ENCODE measurements at regions not wholly inside any gene's neighbourhood (a gene's known extent, or its start where the extent isn't known, plus 50 kb on each side); places are given as distances from the start of the nearest gene placed in this dataset.

DNA sequence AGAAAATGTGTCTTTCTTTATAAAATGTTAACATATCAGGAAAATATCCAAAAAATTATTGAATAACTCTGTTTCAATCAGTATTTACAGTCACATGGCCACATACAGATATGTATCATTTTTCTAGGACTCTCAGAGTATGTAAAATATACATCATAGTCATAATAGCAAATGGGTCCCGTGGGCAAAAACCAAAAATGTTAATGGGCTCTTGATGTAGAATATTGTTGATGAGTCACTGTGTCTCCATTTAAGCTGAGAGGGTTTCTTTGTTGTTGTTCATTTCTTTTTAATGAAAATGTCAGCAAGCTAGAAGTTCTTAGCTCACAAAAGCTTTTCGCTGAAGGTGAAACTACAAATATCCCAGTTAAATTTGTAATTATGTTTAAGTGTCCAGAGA is 1713.1 kb upstream of the PCDH20 start:
- intact Hi-C loops (cut with DNase I) = no loop called here
- H3K27ac ChIP-seq = no peak overlapping the region
- no peak for ATAC-seq
- H3K27me3 ChIP-seq = no peaks in the 10 kb centered on the region
- H3K4me3 ChIP-seq = no peak overlapping the region
- FAIRE-seq = no peak
- H3K36me3 ChIP-seq = no peaks in the 10 kb centered on the region
- H3K9me3 ChIP-seq = no peaks in the 10 kb centered on the region
- peaks cover 0 to 4% (median 3%) of the 10 kb centered on the region in 3 donors for H3K4me1 ChIP-seq
- WGBS, 2 donors = 82 to 92% methylated on average over 2 of the region's 2 CpGs
- no peak for TF ChIP-seq CTCF (IDR thresholded peaks at IDR 0.05)
- no peak for DNase-seq

- ATAC-seq (peak in 2 of 4 donors; percentile 47), DNase-seq (no peak), FAIRE-seq (peak; percentile 57)
- Histone ChIP-seq H3K27me3 (no peaks in the 10 kb centered on the region), H3K36me3 (no peaks in the 10 kb centered on the region), H3K4me3 (no peak overlapping the region), H3K4me1 (peaks cover 0 to 4% (median 3%) of the 10 kb centered on the region in 3 donors), H3K9me3 (no peaks in the 10 kb centered on the region), H3K27ac (no peak overlapping the region)
- intact Hi-C loops (cut with DNase I) = no loop called here
- 14% methylated on average over 1 of the region's 1 CpG for WGBS, 2 donors
- TF ChIP-seq CTCF (IDR thresholded peaks at IDR 0.05) = peak in 2 of 4 donors; percentile 38 to 43
Measured at GRCh38 chr13:63124863-63125262, 1709.2 kb upstream of the PCDH20 start.

DNA sequence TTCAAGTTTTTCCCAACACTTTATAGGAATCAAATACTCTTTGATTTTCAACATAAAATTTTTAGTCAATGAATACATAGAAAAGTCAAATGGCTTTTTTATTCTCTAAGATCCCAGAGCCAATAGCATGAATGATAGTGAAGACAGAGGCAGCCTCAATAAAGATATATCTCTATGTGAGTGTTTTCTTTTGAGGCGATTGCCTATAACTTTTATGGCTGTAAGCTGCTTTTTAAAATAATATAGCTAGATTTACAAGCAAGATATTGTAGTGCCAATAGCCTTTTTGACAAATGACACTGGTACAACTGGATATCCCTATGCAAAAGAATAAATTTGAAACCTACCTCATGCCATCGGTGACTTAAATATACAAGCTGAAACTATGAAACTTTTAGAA is 1705.2 kb upstream of the PCDH20 start:
- no peak for ATAC-seq
- peaks cover 0 to 4% (median 3%) of the 10 kb centered on the region in 3 donors for H3K4me1 ChIP-seq
- H3K27me3 ChIP-seq = no peaks in the 10 kb centered on the region
- H3K9me3 ChIP-seq = no peaks in the 10 kb centered on the region
- H3K4me3 ChIP-seq = no peak overlapping the region
- WGBS, 2 donors = 88 to 90% methylated on average over 2 of the region's 2 CpGs
- intact Hi-C loops (cut with DNase I) = no loop called here
- H3K36me3 ChIP-seq = no peaks in the 10 kb centered on the region
- no peak overlapping the region for H3K27ac ChIP-seq
- no peak for DNase-seq
- no peak for FAIRE-seq
- TF ChIP-seq CTCF (IDR thresholded peaks at IDR 0.05) = no peak

DNA sequence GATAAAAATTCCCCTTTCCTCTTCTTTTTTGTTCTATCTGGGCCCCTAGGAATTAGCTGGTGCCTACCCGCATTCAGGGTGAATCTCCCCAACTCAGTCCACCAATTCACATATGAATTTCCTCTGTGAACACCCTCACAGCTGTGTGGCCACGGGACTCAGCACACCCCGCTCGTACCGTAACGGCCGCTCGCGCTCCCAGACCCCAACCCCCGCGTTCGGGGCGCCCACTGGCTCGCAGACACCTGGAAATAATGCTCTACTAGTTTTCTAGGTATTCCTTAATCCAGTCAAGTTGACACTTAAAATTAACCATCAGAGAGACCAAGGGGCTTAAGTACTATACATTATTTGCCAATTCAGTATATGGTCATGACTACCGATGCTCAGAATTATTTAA is 1702.1 kb upstream of the PCDH20 start:
- FAIRE-seq (no peak), ATAC-seq (no peak)
- TF ChIP-seq CTCF (IDR thresholded peaks at IDR 0.05) = no peak

DNA sequence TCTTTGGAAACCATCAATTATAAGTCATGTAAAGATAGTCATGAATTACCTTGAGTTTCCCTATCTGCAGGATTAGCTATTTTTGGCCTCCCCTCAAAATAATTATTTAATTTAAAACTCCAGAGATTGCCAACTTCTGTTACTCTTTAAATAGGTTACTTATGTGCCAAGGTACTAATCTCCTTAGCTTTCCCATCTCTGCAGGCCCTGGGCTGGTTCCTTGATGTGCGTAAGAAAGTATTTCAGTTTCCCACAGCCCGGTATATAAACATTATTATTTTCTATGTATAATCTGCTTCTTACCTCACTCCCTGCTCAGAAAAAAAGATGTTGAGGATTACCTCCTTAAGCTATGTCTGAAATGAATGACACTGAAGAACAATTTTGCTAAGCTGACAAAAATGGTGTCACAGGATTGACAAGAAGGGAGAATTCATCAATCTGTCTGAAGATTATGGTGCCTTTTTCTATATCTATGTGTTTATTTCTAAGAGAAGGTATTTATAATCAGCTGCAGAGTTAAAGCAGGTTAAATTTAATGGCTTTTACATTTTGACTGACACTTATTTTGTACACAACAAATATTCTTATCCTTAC is 1697.2 kb upstream of the PCDH20 start:
- Histone ChIP-seq H3K4me1 (peaks cover 0 to 8% (median 4%) of the 10 kb centered on the region in 3 donors), H3K27ac (no peak overlapping the region), H3K9me3 (no peaks in the 10 kb centered on the region), H3K36me3 (no peaks in the 10 kb centered on the region), H3K27me3 (no peaks in the 10 kb centered on the region), H3K4me3 (no peak overlapping the region)
- FAIRE-seq = no peak
- peak in 2 of 4 donors; percentile 57 to 60 for ATAC-seq
- DNase-seq = no peak
- WGBS, 2 donors = 23 to 32% methylated on average over 2 of the region's 2 CpGs
- intact Hi-C loops (cut with DNase I) = no loop called here
- TF ChIP-seq CTCF (IDR thresholded peaks at IDR 0.05) = no peak

More for the DNA sequence above, 1702.1 kb upstream of the PCDH20 start:
- H3K36me3 ChIP-seq = no peaks in the 10 kb centered on the region
- no peaks in the 10 kb centered on the region for H3K9me3 ChIP-seq
- 91 to 95% methylated on average over 15 of the region's 15 CpGs for WGBS, 2 donors
- no peak overlapping the region for H3K27ac ChIP-seq
- peaks cover 0 to 8% (median 4%) of the 10 kb centered on the region in 3 donors for H3K4me1 ChIP-seq
- no peak overlapping the region for H3K4me3 ChIP-seq
- no peak for DNase-seq
- no peaks in the 10 kb centered on the region for H3K27me3 ChIP-seq
- intact Hi-C loops (cut with DNase I) = no loop called here

Measured in pancreas (tissue), 10 donors.